HepG2 (cell line): ENCODE measurements at regions not wholly inside any gene's neighbourhood (a gene's known extent, or its start where the extent isn't known, plus 50 kb on each side); places are given as distances from the start of the nearest gene placed in this dataset.

ENCODE experiments used
- ATAC-seq: fragments of 200-7000 bp; cut with Tn5 transposase; 3 replicates; pipeline ENCODE4 v1.9.1; 2020; ENCODE audit warnings: mild to moderate bottlenecking, moderate library complexity
- BruUV-seq: library from RNA; stranded (reverse); fragments of 400-500 nt; replicated peaks from 2 replicates; lab custom pipeline; 2021; lab: Mats Ljungman, UMichigan
- CTCF ChIA-PET: fragments of 300-600 bp; formaldehyde crosslinking; extraction: SDS; loops from one replicate; lab custom pipeline; 2021; ENCODE audit warnings: low total read pairs, inconsistent platforms, low intra/inter-chr PET ratio; lab: Yijun Ruan, JAX
- POLR2A ChIA-PET: fragments of 350-600 bp; sonication (Branson Sonifier 250); formaldehyde crosslinking; loops from one replicate; lab custom pipeline; 2020; ENCODE audit warnings: antibody characterized with exemption, inconsistent platforms; lab: Yijun Ruan, JAX
- DNase-seq: peaks from one replicate; pipeline ENCODE4 v3.0.0-alpha.2; 2015; ENCODE audit warnings: low spot score
- FAIRE-seq: peaks from 3 replicates; lab custom pipeline; 2011; peaks lifted over from hg19 to GRCh38; lab: Jason Lieb, UNC
- H2AFZ ChIP-seq: one replicate; pipeline ENCODE4 v1.6.1; 2011; ENCODE audit warnings: low read length, inconsistent platforms
- H3K27ac ChIP-seq: fragments of 300-600 bp; 3 replicates; pipeline ENCODE4 v1.8.0; 2011; ENCODE audit warnings: mixed run types, mild to moderate bottlenecking, mixed read lengths, low read length, inconsistent platforms; ENCODE audit not compliant: insufficient read depth; ENCODE audit errors: extremely low read length
- H3K27me3 ChIP-seq, 2 experiments: fragments of 200-600 bp in 1 of 2; 2 replicates in 1 of 2; 3 replicates in 1 of 2; pipeline versions ENCODE4 v1.6.0 to v1.8.0; 2011; ENCODE audit warnings: low read length in 2 of 2, mild to moderate bottlenecking in 2 of 2, moderate library complexity in 2 of 2, inconsistent platforms in 1 of 2; ENCODE audit not compliant: insufficient read depth in 2 of 2, control insufficient read depth in 1 of 2
- H3K36me3 ChIP-seq, 2 experiments: fragments of 200-600 bp in 1 of 2; replicated peaks in 1 of 2; 2 replicates in 1 of 2; 3 replicates in 1 of 2; pipeline versions ENCODE4 v1.5.1 to v1.8.0; 2011; ENCODE audit warnings: low read length in 2 of 2, inconsistent platforms in 1 of 2; ENCODE audit not compliant: insufficient read depth in 2 of 2, control insufficient read depth in 1 of 2
- H3K4me1 ChIP-seq: 2 replicates; pipeline ENCODE4 v1.5.1; 2012; ENCODE audit warnings: low read length, inconsistent platforms; ENCODE audit not compliant: insufficient read depth
- H3K4me2 ChIP-seq: 2 replicates; pipeline ENCODE4 v1.6.0; 2011; ENCODE audit warnings: low read depth, low read length, inconsistent platforms
- H3K4me3 ChIP-seq, 3 experiments: fragments of 200-600 bp in 1 of 3; sonication (generic), shearing (Covaris generic) in 1 of 3; replicated peaks in 1 of 3; 2 replicates each; pipeline ENCODE4 v1.5.1; 2011 to 2016; ENCODE audit warnings: low read length in 3 of 3, inconsistent platforms in 2 of 3, low read depth in 2 of 3, mild to moderate bottlenecking in 2 of 3, control low read depth in 1 of 3, mixed read lengths in 1 of 3; ENCODE audit not compliant: insufficient read depth in 1 of 3
- H3K79me2 ChIP-seq: one replicate; pipeline ENCODE4 v1.6.1; 2011; ENCODE audit warnings: low read length, inconsistent platforms; ENCODE audit not compliant: insufficient read depth
- H3K9ac ChIP-seq: 2 replicates; pipeline ENCODE4 v1.6.0; 2011; ENCODE audit warnings: mild to moderate bottlenecking, low read depth, low read length, inconsistent platforms; ENCODE audit not compliant: insufficient read depth
- H3K9me3 ChIP-seq: 2 replicates; pipeline ENCODE4 v1.5.1; 2012; ENCODE audit warnings: mild to moderate bottlenecking, low read length
- H4K20me1 ChIP-seq: 2 replicates; pipeline ENCODE4 v1.6.0; 2011; ENCODE audit warnings: inconsistent platforms, mild to moderate bottlenecking, low read length, moderate library complexity; ENCODE audit not compliant: insufficient read depth
- MTA3 ChIP-seq: sonication (generic); formaldehyde crosslinking; IDR thresholded peaks from 2 replicates; pipeline ENCODE4 v1.4.0; 2020; ENCODE audit warnings: missing genetic modification reagents
- NR3C1 ChIP-seq: sonication (generic); formaldehyde crosslinking; IDR thresholded peaks from 2 replicates; pipeline ENCODE4 v1.4.0; 2020; ENCODE audit warnings: missing genetic modification reagents
- SMC3 ChIP-seq: IDR thresholded peaks from 2 replicates; pipeline ENCODE4 v1.6.1; 2011; ENCODE audit warnings: low read length, improper control_type of control experiment
- STAG1 ChIP-seq: sonication (generic); formaldehyde crosslinking; IDR thresholded peaks from 2 replicates; pipeline ENCODE4 v1.4.0; 2020; ENCODE audit warnings: missing genetic modification reagents
- ZNF180 ChIP-seq: sonication (generic); formaldehyde crosslinking; IDR thresholded peaks from 2 replicates; pipeline ENCODE4 v1.4.0; 2020; ENCODE audit warnings: low read depth, missing genetic modification reagents, borderline replicate concordance
- ZNF510 ChIP-seq: sonication (generic); formaldehyde crosslinking; IDR thresholded peaks from 2 replicates; pipeline ENCODE4 v1.4.0; 2020; ENCODE audit warnings: low read depth, mild to moderate bottlenecking, missing genetic modification reagents
- WGBS: methylation state at CpG from one replicate; pipeline ENCODE4 v1.1.6; 2017; ENCODE audit warnings: low lambda C conversion rate; 5-methylcytosine and 5-hydroxymethylcytosine counted together
- in situ Hi-C: cut with HindIII; loops from 2 replicates; pipeline ENCODE4 v1.10.0; 2017; ENCODE audit warnings: low pct_unique_long_range_greater_than_20kb; ENCODE audit not compliant: extremely low pct_ligation_motif_present
- intact Hi-C: fragments of 100-400 bp; cut with micrococcal nuclease; formaldehyde crosslinking; loops from one replicate; pipeline ENCODE4 v1.10.0; 2022; ENCODE audit not compliant: unreplicated experiment
- TF ChIP-seq, protein P1 (sequence below): sonication (generic); formaldehyde crosslinking; IDR thresholded peaks from 2 replicates; pipeline ENCODE4 v1.5.0; 2020; ENCODE audit warnings: mild to moderate bottlenecking, missing genetic modification reagents, moderate library complexity
- TF ChIP-seq, protein P2 (sequence below): sonication (generic); formaldehyde crosslinking; conservative IDR thresholded peaks from 2 replicates; pipeline ENCODE4 v1.4.0; 2020; ENCODE audit warnings: missing genetic modification reagents
- TF ChIP-seq, protein P3 (sequence below): sonication (generic); formaldehyde crosslinking; IDR thresholded peaks from 2 replicates; pipeline ENCODE4 v1.5.1; 2020; ENCODE audit warnings: mild to moderate bottlenecking, missing genetic modification reagents, borderline replicate concordance

DNA sequence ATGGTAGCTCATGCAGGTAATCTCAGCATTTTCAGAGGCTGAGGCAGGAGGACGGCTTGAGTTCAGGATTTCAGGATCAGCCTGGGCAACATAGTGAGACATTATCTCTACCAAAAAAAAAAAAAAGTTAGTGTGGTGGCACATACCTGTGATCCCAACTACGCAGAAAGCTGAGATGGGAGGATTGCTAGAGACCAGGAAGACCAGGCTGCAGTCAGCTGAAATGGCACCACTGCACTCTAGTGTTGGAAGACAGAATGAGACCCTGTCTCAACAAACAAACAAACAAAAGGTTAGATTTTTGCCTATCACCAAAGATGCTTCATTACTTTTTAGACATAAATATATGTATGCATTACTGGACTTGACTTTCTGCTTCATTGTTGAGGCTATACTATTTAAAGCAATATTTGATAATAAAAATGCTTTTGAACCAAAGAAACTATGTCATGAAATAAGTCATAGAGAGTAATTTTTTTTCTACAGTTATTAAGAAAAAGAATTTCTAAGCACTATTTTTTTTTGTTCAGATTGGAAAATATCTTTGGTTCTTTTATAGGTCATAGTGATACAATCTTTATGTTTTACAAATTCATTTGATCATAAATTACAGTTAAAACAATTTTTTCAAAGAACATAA is 1180.1 kb upstream of the ATXN8OS start:
- ATAC-seq = peak; percentile 93
- intact Hi-C loops (loop anchor here (1.0 to 5.0 kb wide), 3 partner anchors 115 to 1190 kb away; no protein-coding TSS in a partner anchor), in situ Hi-C loops (loop anchor here (10.0 kb wide), 1 partner anchor 623 kb away; no protein-coding TSS in a partner anchor)
- peak; percentile 39 for FAIRE-seq
- no peaks in the 10 kb centered on the region for H3K79me2 ChIP-seq
- H3K9me3 ChIP-seq = no peaks in the 10 kb centered on the region
- TF ChIP-seq NR3C1 (CRISPR knock-in tag) (no peak), SMC3 (peak; percentile 65), ZNF510 (CRISPR knock-in tag) (no peak), STAG1 (CRISPR knock-in tag) (peak; percentile 86)
- TF ChIP-seq, protein P1, sequence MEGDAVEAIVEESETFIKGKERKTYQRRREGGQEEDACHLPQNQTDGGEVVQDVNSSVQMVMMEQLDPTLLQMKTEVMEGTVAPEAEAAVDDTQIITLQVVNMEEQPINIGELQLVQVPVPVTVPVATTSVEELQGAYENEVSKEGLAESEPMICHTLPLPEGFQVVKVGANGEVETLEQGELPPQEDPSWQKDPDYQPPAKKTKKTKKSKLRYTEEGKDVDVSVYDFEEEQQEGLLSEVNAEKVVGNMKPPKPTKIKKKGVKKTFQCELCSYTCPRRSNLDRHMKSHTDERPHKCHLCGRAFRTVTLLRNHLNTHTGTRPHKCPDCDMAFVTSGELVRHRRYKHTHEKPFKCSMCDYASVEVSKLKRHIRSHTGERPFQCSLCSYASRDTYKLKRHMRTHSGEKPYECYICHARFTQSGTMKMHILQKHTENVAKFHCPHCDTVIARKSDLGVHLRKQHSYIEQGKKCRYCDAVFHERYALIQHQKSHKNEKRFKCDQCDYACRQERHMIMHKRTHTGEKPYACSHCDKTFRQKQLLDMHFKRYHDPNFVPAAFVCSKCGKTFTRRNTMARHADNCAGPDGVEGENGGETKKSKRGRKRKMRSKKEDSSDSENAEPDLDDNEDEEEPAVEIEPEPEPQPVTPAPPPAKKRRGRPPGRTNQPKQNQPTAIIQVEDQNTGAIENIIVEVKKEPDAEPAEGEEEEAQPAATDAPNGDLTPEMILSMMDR (CRISPR knock-in tag) = peak; percentile 71
- H3K27me3 ChIP-seq = no peaks in the 10 kb centered on the region
- WGBS = 18% methylated on average over 2 of the region's 2 CpGs
- BruUV-seq = no TSS peak
- DNase-seq = peak; percentile 12
- no peak overlapping the region for H3K4me3 ChIP-seq
- no peak overlapping the region for H3K9ac ChIP-seq
- no peak overlapping the region for H3K27ac ChIP-seq
- no peaks in the 10 kb centered on the region for H3K36me3 ChIP-seq
- H3K4me1 ChIP-seq = no peaks in the 10 kb centered on the region
- H4K20me1 ChIP-seq = no peaks in the 10 kb centered on the region
- ChIA-PET POLR2A (no interaction called here), CTCF (interaction anchor here (2.1 kb wide), 1 partner anchor 623 kb away, joined by 7 read pairs; no protein-coding TSS in a partner anchor)
- no peak overlapping the region for H2AFZ ChIP-seq
- no peak overlapping the region for H3K4me2 ChIP-seq

DNA sequence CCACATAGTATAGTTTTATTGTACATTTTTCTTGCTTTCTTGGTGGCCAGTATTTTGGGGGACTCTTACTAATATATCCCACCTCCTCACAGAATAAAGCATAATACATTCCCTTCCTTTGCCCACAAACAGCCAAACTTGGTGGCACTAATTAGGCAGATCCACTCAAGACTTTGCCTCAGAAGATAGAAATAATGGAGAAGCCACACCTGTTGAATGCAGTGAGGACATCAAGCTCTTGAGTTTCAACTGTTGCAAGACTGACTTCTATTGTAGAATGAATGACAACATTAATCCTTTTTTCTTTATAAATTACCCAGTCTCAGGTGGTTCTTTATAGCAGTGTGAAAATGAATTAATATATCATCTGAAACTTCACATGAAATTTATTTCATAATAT is 1183.6 kb upstream of the ATXN8OS start:
- DNase-seq (no peak), ATAC-seq (no peak), FAIRE-seq (no peak)
- ChIA-PET CTCF (no interaction called here), POLR2A (no interaction called here)
- Histone ChIP-seq H3K9me3 (no peaks in the 10 kb centered on the region), H4K20me1 (no peaks in the 10 kb centered on the region), H3K9ac (no peak overlapping the region), H3K27me3 (no peaks in the 10 kb centered on the region), H3K27ac (no peak overlapping the region), H3K4me3 (no peak overlapping the region), H3K79me2 (no peaks in the 10 kb centered on the region), H3K4me2 (no peak overlapping the region), H3K4me1 (no peaks in the 10 kb centered on the region), H3K36me3 (no peaks in the 10 kb centered on the region), H2AFZ (no peak overlapping the region)
- no TSS peak for BruUV-seq
- in situ Hi-C loops = loop anchor here (10.0 kb wide), 1 partner anchor 619 kb away; no protein-coding TSS in a partner anchor
- intact Hi-C loops = no loop called here
- TF ChIP-seq, protein P2, sequence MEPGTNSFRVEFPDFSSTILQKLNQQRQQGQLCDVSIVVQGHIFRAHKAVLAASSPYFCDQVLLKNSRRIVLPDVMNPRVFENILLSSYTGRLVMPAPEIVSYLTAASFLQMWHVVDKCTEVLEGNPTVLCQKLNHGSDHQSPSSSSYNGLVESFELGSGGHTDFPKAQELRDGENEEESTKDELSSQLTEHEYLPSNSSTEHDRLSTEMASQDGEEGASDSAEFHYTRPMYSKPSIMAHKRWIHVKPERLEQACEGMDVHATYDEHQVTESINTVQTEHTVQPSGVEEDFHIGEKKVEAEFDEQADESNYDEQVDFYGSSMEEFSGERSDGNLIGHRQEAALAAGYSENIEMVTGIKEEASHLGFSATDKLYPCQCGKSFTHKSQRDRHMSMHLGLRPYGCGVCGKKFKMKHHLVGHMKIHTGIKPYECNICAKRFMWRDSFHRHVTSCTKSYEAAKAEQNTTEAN (CRISPR knock-in tag) = no peak
- TF ChIP-seq, protein P3, sequence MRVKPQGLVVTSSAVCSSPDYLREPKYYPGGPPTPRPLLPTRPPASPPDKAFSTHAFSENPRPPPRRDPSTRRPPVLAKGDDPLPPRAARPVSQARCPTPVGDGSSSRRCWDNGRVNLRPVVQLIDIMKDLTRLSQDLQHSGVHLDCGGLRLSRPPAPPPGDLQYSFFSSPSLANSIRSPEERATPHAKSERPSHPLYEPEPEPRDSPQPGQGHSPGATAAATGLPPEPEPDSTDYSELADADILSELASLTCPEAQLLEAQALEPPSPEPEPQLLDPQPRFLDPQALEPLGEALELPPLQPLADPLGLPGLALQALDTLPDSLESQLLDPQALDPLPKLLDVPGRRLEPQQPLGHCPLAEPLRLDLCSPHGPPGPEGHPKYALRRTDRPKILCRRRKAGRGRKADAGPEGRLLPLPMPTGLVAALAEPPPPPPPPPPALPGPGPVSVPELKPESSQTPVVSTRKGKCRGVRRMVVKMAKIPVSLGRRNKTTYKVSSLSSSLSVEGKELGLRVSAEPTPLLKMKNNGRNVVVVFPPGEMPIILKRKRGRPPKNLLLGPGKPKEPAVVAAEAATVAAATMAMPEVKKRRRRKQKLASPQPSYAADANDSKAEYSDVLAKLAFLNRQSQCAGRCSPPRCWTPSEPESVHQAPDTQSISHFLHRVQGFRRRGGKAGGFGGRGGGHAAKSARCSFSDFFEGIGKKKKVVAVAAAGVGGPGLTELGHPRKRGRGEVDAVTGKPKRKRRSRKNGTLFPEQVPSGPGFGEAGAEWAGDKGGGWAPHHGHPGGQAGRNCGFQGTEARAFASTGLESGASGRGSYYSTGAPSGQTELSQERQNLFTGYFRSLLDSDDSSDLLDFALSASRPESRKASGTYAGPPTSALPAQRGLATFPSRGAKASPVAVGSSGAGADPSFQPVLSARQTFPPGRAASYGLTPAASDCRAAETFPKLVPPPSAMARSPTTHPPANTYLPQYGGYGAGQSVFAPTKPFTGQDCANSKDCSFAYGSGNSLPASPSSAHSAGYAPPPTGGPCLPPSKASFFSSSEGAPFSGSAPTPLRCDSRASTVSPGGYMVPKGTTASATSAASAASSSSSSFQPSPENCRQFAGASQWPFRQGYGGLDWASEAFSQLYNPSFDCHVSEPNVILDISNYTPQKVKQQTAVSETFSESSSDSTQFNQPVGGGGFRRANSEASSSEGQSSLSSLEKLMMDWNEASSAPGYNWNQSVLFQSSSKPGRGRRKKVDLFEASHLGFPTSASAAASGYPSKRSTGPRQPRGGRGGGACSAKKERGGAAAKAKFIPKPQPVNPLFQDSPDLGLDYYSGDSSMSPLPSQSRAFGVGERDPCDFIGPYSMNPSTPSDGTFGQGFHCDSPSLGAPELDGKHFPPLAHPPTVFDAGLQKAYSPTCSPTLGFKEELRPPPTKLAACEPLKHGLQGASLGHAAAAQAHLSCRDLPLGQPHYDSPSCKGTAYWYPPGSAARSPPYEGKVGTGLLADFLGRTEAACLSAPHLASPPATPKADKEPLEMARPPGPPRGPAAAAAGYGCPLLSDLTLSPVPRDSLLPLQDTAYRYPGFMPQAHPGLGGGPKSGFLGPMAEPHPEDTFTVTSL (CRISPR knock-in tag) = no peak
- no peak for TF ChIP-seq MTA3 (CRISPR knock-in tag)
- TF ChIP-seq ZNF180 (CRISPR knock-in tag) = no peak
